C4-2B (cell line): ENCODE measurements at regions not wholly inside any gene's neighbourhood (a gene's known extent, or its start where the extent isn't known, plus 50 kb on each side); places are given as distances from the start of the nearest gene placed in this dataset.

Experiments used
- H3K27ac ChIP-seq: fragments of 450-650 bp; 2 replicates; pipeline ENCODE4 v1.5.1; 2017
- CTCF ChIP-seq: fragments of 450-650 bp; conservative IDR thresholded peaks from 2 replicates; pipeline ENCODE4 v1.5.1; 2017; ENCODE audit warnings: mild to moderate bottlenecking
- ZFX ChIP-seq: fragments of 450-650 bp; IDR thresholded peaks from 2 replicates; pipeline ENCODE4 v1.6.1; 2017

GRCh38 chr2:217631115-217631514 is 371.7 kb downstream of the TNS1 start:
- H3K27ac ChIP-seq = no peak overlapping the region
- TF ChIP-seq CTCF (no peak), ZFX (no peak)

- TF ChIP-seq CTCF (no peak), ZFX (no peak)
- no peak overlapping the region for H3K27ac ChIP-seq
Observed at GRCh38 chr2:217629347-217629746, 373.4 kb downstream of the TNS1 start.

- TF ChIP-seq ZFX = no peak
- TF ChIP-seq CTCF = no peak
- H3K27ac ChIP-seq = no peak overlapping the region
Observed at GRCh38 chr2:217628061-217628460, 374.7 kb downstream of the TNS1 start.

GRCh38 chr2:217626926-217627325 is 375.9 kb downstream of the TNS1 start:
- no peak for TF ChIP-seq ZFX
- H3K27ac ChIP-seq = no peak overlapping the region

- H3K27ac ChIP-seq = no peak overlapping the region
- TF ChIP-seq ZFX (no peak), CTCF (no peak)
Observed at GRCh38 chr2:217625557-217626169, 377.1 kb downstream of the TNS1 start.

- no peak overlapping the region for H3K27ac ChIP-seq
- TF ChIP-seq ZFX (no peak), CTCF (no peak)
Observed at GRCh38 chr2:217623281-217623912, 379.4 kb downstream of the TNS1 start.

GRCh38 chr2:217622205-217623060 is 380.4 kb downstream of the TNS1 start:
- TF ChIP-seq CTCF (no peak), ZFX (no peak)
- H3K27ac ChIP-seq = no peak overlapping the region
